ENCODE measurements at regions not wholly inside any gene's neighbourhood (a gene's known extent, or its start where the extent isn't known, plus 50 kb on each side); places are given as distances from the start of the nearest gene placed in this dataset.

- H3K23me2 ChIP-seq (ENCODE audit: low read depth, low read length): peaks cover 3% of the 10 kb centered on the region; the same call in 1 of the 2 replicates
- H3K9me3 ChIP-seq (ENCODE audit: insufficient read depth in 2 of 2, low read depth in 1 of 2, low read length in 1 of 2): peaks cover 28 to 53% of the 10 kb centered on the region in 2 experiments
- no peaks in the 10 kb centered on the region for H3K79me2 ChIP-seq (ENCODE audit: control insufficient read depth in 1 of 2, insufficient read depth in 2 of 2, low read length in 2 of 2)
- H3K4me3 ChIP-seq (ENCODE audit: extremely low read depth in 1 of 4, insufficient read depth in 2 of 4, low read depth in 3 of 4, low read length in 4 of 4): no peak overlapping the region
- no peak overlapping the region for H3K4ac ChIP-seq (replicated peaks; ENCODE audit: insufficient read length, low read depth, low read length)
- ChIA-PET POLR2A (ENCODE audit: partially characterized antibody) (no interaction called here), CTCF (ENCODE audit: partially characterized antibody) (interaction anchor here (0.6 kb wide), 1 partner anchor 105 kb away, joined by 3 read pairs; no protein-coding TSS in a partner anchor)
- H2BK20ac ChIP-seq (ENCODE audit: low read length): no peak overlapping the region
- no peak overlapping the region for H3K18ac ChIP-seq (ENCODE audit: extremely low read depth, low read length)
- H2AK5ac ChIP-seq (ENCODE audit: low read depth, low read length): no peak overlapping the region
- H2AFZ ChIP-seq (ENCODE audit: low read length): no peak overlapping the region
- no peaks in the 10 kb centered on the region for H3K27me3 ChIP-seq (replicated peaks in 1 of 4; ENCODE audit: control insufficient read depth in 3 of 4, extremely low read depth in 1 of 4, insufficient read depth in 3 of 4, low read length in 3 of 4)
- FAIRE-seq (peak; percentile 42), DNase-seq (ENCODE audit: low read depth in 1 of 2, low spot score in 2 of 2) (no peak)
- H2BK5ac ChIP-seq (ENCODE audit: low read depth, low read length): no peak overlapping the region
- H3K14ac ChIP-seq (ENCODE audit: insufficient read length): no peak overlapping the region
- no peak overlapping the region for H3K27ac ChIP-seq (ENCODE audit: low read depth, low read length)
- H4K91ac ChIP-seq (replicated peaks; ENCODE audit: insufficient read length, low read length): no peak overlapping the region
- H3K36me3 ChIP-seq (ENCODE audit: control insufficient read depth in 2 of 4, insufficient read depth in 4 of 4, low read length in 3 of 4): no peaks in the 10 kb centered on the region; a peak in 1 of 8 replicates
- H4K8ac ChIP-seq (ENCODE audit: extremely low read depth, insufficient read depth, low read length): no peak overlapping the region
- 59% methylated on average over 4 of the region's 4 CpGs; no CpG with 5 or more reads in 1 of the 2 experiments for WGBS, 2 experiments (ENCODE audit: extremely low coverage in 1 of 2, insufficient coverage in 1 of 2, insufficient read length in 1 of 2, insufficient replicate concordance in 2 of 2, low coverage in 1 of 2, low lambda C conversion rate in 2 of 2, missing lambda C conversion rate in 1 of 2)
- no peak overlapping the region for H3K56ac ChIP-seq (replicated peaks; ENCODE audit: insufficient read length, low read depth, low read length)
- no peaks in the 10 kb centered on the region for H4K20me1 ChIP-seq (replicated peaks in 1 of 2; ENCODE audit: control insufficient read depth in 1 of 2, insufficient read depth in 2 of 2, low read length in 2 of 2)
- H2BK15ac ChIP-seq (ENCODE audit: low read length): no peak overlapping the region
- H3K4me2 ChIP-seq (ENCODE audit: insufficient read depth in 1 of 2, low read depth in 2 of 2, low read length in 2 of 2): no peak overlapping the region
- no peak overlapping the region for H2BK12ac ChIP-seq (ENCODE audit: low read depth, low read length)
- no peak overlapping the region for H3K23ac ChIP-seq (ENCODE audit: insufficient read length)
- H3K9ac ChIP-seq (replicated peaks in 1 of 4; ENCODE audit: extremely low read depth in 1 of 4, low read depth in 3 of 4, low read length in 3 of 4): no peak overlapping the region
- no peaks in the 10 kb centered on the region for H3K79me1 ChIP-seq (ENCODE audit: low read depth, low read length)
- H2BK120ac ChIP-seq (replicated peaks; ENCODE audit: low read depth, low read length): no peak overlapping the region
- H4K5ac ChIP-seq (ENCODE audit: insufficient read length, low read depth, low read length): no peak overlapping the region
- no peaks in the 10 kb centered on the region for H3K4me1 ChIP-seq (replicated peaks in 1 of 4; ENCODE audit: control insufficient read depth in 3 of 4, insufficient read depth in 4 of 4, low read length in 3 of 4)
- TF ChIP-seq EP300 (IDR thresholded peaks at IDR 0.05; ENCODE audit: borderline replicate concordance in 1 of 2, low read depth in 2 of 2, low read length in 2 of 2) (no peak), PHF8 (conservative IDR thresholded peaks at IDR 0.05; ENCODE audit: low read depth, low read length) (no peak), SIRT6 (IDR thresholded peaks at IDR 0.05; ENCODE audit: low read length) (no peak), RNF2 (IDR thresholded peaks at IDR 0.05; ENCODE audit: borderline replicate concordance, low read depth, low read length, missing control alignments, poor library complexity, severe bottlenecking) (no peak), SIN3A (conservative IDR thresholded peaks at IDR 0.05 in 1 of 2, IDR thresholded peaks at IDR 0.05 in 1 of 2; ENCODE audit: low read depth in 1 of 2, low read length in 2 of 2) (no peak), RAD21 (IDR thresholded peaks at IDR 0.05 in 1 of 2, conservative IDR thresholded peaks at IDR 0.05 in 1 of 2; ENCODE audit: low read depth in 2 of 2, low read length in 2 of 2) (no peak), SAP30 (IDR thresholded peaks at IDR 0.05; ENCODE audit: insufficient read depth, insufficient replicate concordance, low read length) (no peak), GABPA (IDR thresholded peaks at IDR 0.05; ENCODE audit: borderline replicate concordance, insufficient read depth, low read length) (no peak), HDAC2 (IDR thresholded peaks at IDR 0.05; ENCODE audit: borderline replicate concordance in 1 of 2, low read depth in 2 of 2, low read length in 2 of 2) (no peak), EZH2 (IDR thresholded peaks at IDR 0.05; ENCODE audit: low read depth, low read length, severe bottlenecking) (no peak), TAF7 (optimal IDR thresholded peaks at IDR 0.05; ENCODE audit: borderline replicate concordance, low read depth, low read length) (no peak), POU5F1 (IDR thresholded peaks at IDR 0.05; ENCODE audit: low read depth, low read length) (no peak)
Observed at GRCh38 chr14:105582639-105583038, 56.3 kb downstream of the TMEM121 start.

Data from H1 (cell line).